HCT116 (cell line): ENCODE measurements at regions not wholly inside any gene's neighbourhood (a gene's known extent, or its start where the extent isn't known, plus 50 kb on each side); places are given as distances from the start of the nearest gene placed in this dataset.

Experiments used
- CBX3 ChIP-seq: IDR thresholded peaks from 2 replicates; pipeline ENCODE4 v1.6.1; 2012; ENCODE audit warnings: low read depth
- CEBPB ChIP-seq: IDR thresholded peaks from 2 replicates; pipeline ENCODE4 v1.6.1; 2012; ENCODE audit warnings: low read depth
- CTCF ChIP-seq, 3 experiments: fragments of 200-600 bp in 1 of 3; sonication (generic) in 1 of 3; IDR thresholded peaks in 2 of 3; conservative IDR thresholded peaks in 1 of 3; 2 replicates each; pipeline ENCODE4 v1.5.1; 2012 to 2017; ENCODE audit warnings: low read depth in 2 of 3, low read length in 2 of 3, antibody characterized with exemption in 1 of 3, borderline replicate concordance in 1 of 3, control low read depth in 1 of 3, mild to moderate bottlenecking in 1 of 3, mixed read lengths in 1 of 3, mixed run types in 1 of 3, moderate library complexity in 1 of 3; ENCODE audit not compliant: insufficient read depth in 1 of 3
- EZH2 ChIP-seq: fragments of 200-600 bp; sonication (generic); IDR thresholded peaks from 2 replicates; pipeline ENCODE4 v1.6.1; 2017; ENCODE audit warnings: antibody characterized with exemption, mixed run types
- EZH2phosphoT487 ChIP-seq: fragments of 200-600 bp; IDR thresholded peaks from 2 replicates; pipeline ENCODE4 v1.6.1; 2018; ENCODE audit warnings: antibody characterized with exemption, borderline replicate concordance
- MAX ChIP-seq: IDR thresholded peaks from 2 replicates; pipeline ENCODE4 v1.6.1; 2012
- POLR2A ChIP-seq: IDR thresholded peaks from 2 replicates; pipeline ENCODE4 v1.7.0; 2011; ENCODE audit warnings: borderline replicate concordance; ENCODE audit not compliant: insufficient read depth, insufficient read length; ENCODE audit errors: extremely low read depth
- POLR2AphosphoS5 ChIP-seq: IDR thresholded peaks from 2 replicates; pipeline ENCODE4 v1.6.1; 2011; ENCODE audit warnings: mild to moderate bottlenecking, low read depth, low read length, moderate library complexity
- RAD21 ChIP-seq: IDR thresholded peaks from 2 replicates; pipeline ENCODE4 v1.6.1; 2012; ENCODE audit warnings: low read depth, mild to moderate bottlenecking
- SRF ChIP-seq: IDR thresholded peaks from 2 replicates; pipeline ENCODE4 v1.6.1; 2012; ENCODE audit warnings: low read depth
- YY1 ChIP-seq: IDR thresholded peaks from 2 replicates; pipeline ENCODE4 v1.6.1; 2011; ENCODE audit warnings: low read length, low read depth, moderate library complexity, mild to moderate bottlenecking; ENCODE audit not compliant: insufficient replicate concordance; ENCODE audit errors: extremely low read depth
- ZBTB33 ChIP-seq: IDR thresholded peaks from 2 replicates; pipeline ENCODE4 v1.6.1; 2011; ENCODE audit warnings: mild to moderate bottlenecking, low read length, moderate library complexity; ENCODE audit not compliant: insufficient replicate concordance; ENCODE audit errors: extremely low read depth
- ZFX ChIP-seq: fragments of 450-650 bp; IDR thresholded peaks from 2 replicates; pipeline ENCODE4 v1.6.1; 2017
- ZNF274 ChIP-seq: fragments of 200-500 bp; sonication (Bioruptor generic); IDR thresholded peaks from 2 replicates; pipeline ENCODE4 v1.6.1; 2014; ENCODE audit warnings: mild to moderate bottlenecking, low read depth, low read length, inconsistent platforms

- TF ChIP-seq POLR2A (no peak), ZNF274 (no peak), CTCF (IDR thresholded peaks at IDR 0.05 in 2 of 3, conservative IDR thresholded peaks at IDR 0.05 in 1 of 3; ENCODE audit: borderline replicate concordance in 1 of 3, insufficient read depth in 1 of 3, low read depth in 2 of 3, low read length in 2 of 3) (no peak), EZH2phosphoT487 (no peak), CEBPB (no peak), EZH2 (no peak), RAD21 (no peak), CBX3 (no peak), SRF (no peak), POLR2AphosphoS5 (no peak), ZFX (no peak), YY1 (no peak), MAX (no peak), ZBTB33 (no peak)
Measured at GRCh38 chr17:77740481-77740880, 218.0 kb upstream of the TNRC6C start.
